ENCODE measurements at regions not wholly inside any gene's neighbourhood (a gene's known extent, or its start where the extent isn't known, plus 50 kb on each side); places are given as distances from the start of the nearest gene placed in this dataset.
"Not testable (repeated sequence)": the region's sequence is repeated elsewhere in the genome, so short reads cannot be mapped to it uniquely, and the experiment has no call there.

DNA sequence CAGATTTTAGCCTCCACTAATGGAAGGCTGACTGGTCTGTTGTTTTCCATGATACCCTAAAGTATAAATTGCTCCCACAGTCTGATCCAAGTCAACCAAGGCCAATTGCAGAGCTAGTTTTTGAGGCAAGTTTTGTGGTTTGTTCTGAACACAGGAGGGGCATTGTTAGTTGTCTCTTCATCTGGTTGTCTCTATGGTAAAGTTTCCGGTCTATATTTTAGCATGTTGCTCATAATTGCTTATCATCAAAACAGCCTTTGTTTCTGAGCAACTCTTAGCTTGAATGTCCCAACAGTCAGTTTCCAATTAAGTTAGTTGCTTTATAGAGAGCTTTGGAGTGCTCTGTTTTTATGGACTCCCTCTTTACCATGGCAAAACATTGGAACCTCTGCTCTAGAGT lies 217.6 kb upstream of the CARD18 start:
- no peaks in the 10 kb centered on the region for H3K9me3 ChIP-seq (ENCODE audit: insufficient read depth, low read length, severe bottlenecking)
- no peak for DNase-seq

GRCh38 chr11:105349867-105350266 lies 210.3 kb upstream of the CARD18 start:
- H3K27ac ChIP-seq (ENCODE audit: low read length); H3K79me2 ChIP-seq (ENCODE audit: insufficient read depth, low read length); ATAC-seq (ENCODE audit: insufficient read depth, low read depth); H3K36me3 ChIP-seq (ENCODE audit: insufficient read depth, low read length); H3K9ac ChIP-seq (ENCODE audit: low read depth, low read length); H3K4me1 ChIP-seq (ENCODE audit: insufficient read depth, low read length); H3K4me3 ChIP-seq (ENCODE audit: low read depth in 1 of 2, low read length in 2 of 2); H3K4me2 ChIP-seq (ENCODE audit: insufficient read depth, low read length); H3K27me3 ChIP-seq (ENCODE audit: insufficient read depth, low read length, poor library complexity); H2AFZ ChIP-seq (ENCODE audit: low read depth, low read length); H4K20me1 ChIP-seq (ENCODE audit: insufficient read depth, low read length); DNase-seq; H3K9me3 ChIP-seq (ENCODE audit: insufficient read depth, low read length, severe bottlenecking): not testable (repeated sequence)

More for the DNA sequence above, 217.6 kb upstream of the CARD18 start:
- Histone ChIP-seq H3K27me3 (ENCODE audit: insufficient read depth, low read length, poor library complexity) (no peaks in the 10 kb centered on the region), H3K79me2 (ENCODE audit: insufficient read depth, low read length) (no peaks in the 10 kb centered on the region), H3K27ac (ENCODE audit: low read length) (no peak overlapping the region), H3K4me2 (ENCODE audit: insufficient read depth, low read length) (no peak overlapping the region), H3K36me3 (ENCODE audit: insufficient read depth, low read length) (no peaks in the 10 kb centered on the region), H3K4me1 (ENCODE audit: insufficient read depth, low read length) (no peaks in the 10 kb centered on the region), H3K4me3 (ENCODE audit: low read depth in 1 of 2, low read length in 2 of 2) (no peak overlapping the region), H4K20me1 (ENCODE audit: insufficient read depth, low read length) (no peaks in the 10 kb centered on the region), H2AFZ (ENCODE audit: low read depth, low read length) (no peak overlapping the region), H3K9ac (ENCODE audit: low read depth, low read length) (no peak overlapping the region)
- ATAC-seq (ENCODE audit: insufficient read depth, low read depth) = no peak
- TF ChIP-seq CTCF (IDR thresholded peaks at IDR 0.05; ENCODE audit: borderline replicate concordance, extremely low read depth, low read length, poor library complexity, severe bottlenecking) (no peak), EZH2 (IDR thresholded peaks at IDR 0.05; ENCODE audit: borderline replicate concordance, low read depth, low read length, severe bottlenecking) (no peak)

DNA sequence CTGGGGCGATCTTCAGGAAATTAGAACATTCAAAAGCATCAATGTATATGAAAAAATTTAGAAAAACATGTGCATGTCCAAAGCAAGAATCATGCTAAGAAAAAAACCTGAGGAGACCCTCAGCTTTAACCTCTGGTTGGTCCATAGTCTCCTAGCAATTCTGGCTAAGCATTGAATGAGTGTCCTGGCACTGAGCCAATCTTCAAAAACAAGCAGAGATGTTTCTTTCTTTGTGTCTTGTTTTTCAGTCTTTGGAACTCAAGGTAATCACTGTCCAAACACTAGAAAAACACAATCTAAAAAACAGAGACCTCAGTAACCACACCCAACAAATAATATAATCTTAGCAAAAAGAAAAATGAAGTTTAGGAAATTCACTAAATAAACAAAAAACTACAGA lies 205.4 kb upstream of the CARD18 start:
- no peak overlapping the region for H3K9ac ChIP-seq (ENCODE audit: low read depth, low read length)
- H3K4me2 ChIP-seq (ENCODE audit: insufficient read depth, low read length) = no peak overlapping the region
- TF ChIP-seq EZH2 (IDR thresholded peaks at IDR 0.05; ENCODE audit: borderline replicate concordance, low read depth, low read length, severe bottlenecking) (no peak), CTCF (IDR thresholded peaks at IDR 0.05; ENCODE audit: borderline replicate concordance, extremely low read depth, low read length, poor library complexity, severe bottlenecking) (no peak)
- H3K27me3 ChIP-seq (ENCODE audit: insufficient read depth, low read length, poor library complexity) = no peaks in the 10 kb centered on the region
- no peak overlapping the region for H3K4me3 ChIP-seq (ENCODE audit: low read depth in 1 of 2, low read length in 2 of 2)
- no peaks in the 10 kb centered on the region for H4K20me1 ChIP-seq (ENCODE audit: insufficient read depth, low read length)
- H3K27ac ChIP-seq (ENCODE audit: low read length) = no peak overlapping the region
- DNase-seq (no peak), ATAC-seq (ENCODE audit: insufficient read depth, low read depth) (no peak)
- H3K36me3 ChIP-seq (ENCODE audit: insufficient read depth, low read length) = no peaks in the 10 kb centered on the region
- H3K4me1 ChIP-seq (ENCODE audit: insufficient read depth, low read length) = no peaks in the 10 kb centered on the region
- no peaks in the 10 kb centered on the region for H3K9me3 ChIP-seq (ENCODE audit: insufficient read depth, low read length, severe bottlenecking)
- H2AFZ ChIP-seq (ENCODE audit: low read depth, low read length) = no peak overlapping the region
- no peaks in the 10 kb centered on the region for H3K79me2 ChIP-seq (ENCODE audit: insufficient read depth, low read length)

- Histone ChIP-seq H3K27ac (ENCODE audit: low read length) (no peak overlapping the region), H3K36me3 (ENCODE audit: insufficient read depth, low read length) (no peaks in the 10 kb centered on the region), H3K9me3 (ENCODE audit: insufficient read depth, low read length, severe bottlenecking) (no peaks in the 10 kb centered on the region), H3K4me1 (ENCODE audit: insufficient read depth, low read length) (no peaks in the 10 kb centered on the region), H3K4me3 (ENCODE audit: low read depth in 1 of 2, low read length in 2 of 2) (no peak overlapping the region), H3K79me2 (ENCODE audit: insufficient read depth, low read length) (no peaks in the 10 kb centered on the region), H3K4me2 (ENCODE audit: insufficient read depth, low read length) (no peak overlapping the region), H2AFZ (ENCODE audit: low read depth, low read length) (no peak overlapping the region), H3K9ac (ENCODE audit: low read depth, low read length) (no peak overlapping the region), H3K27me3 (ENCODE audit: insufficient read depth, low read length, poor library complexity) (no peaks in the 10 kb centered on the region), H4K20me1 (ENCODE audit: insufficient read depth, low read length) (no peaks in the 10 kb centered on the region)
- DNase-seq = no peak
- TF ChIP-seq CTCF (IDR thresholded peaks at IDR 0.05; ENCODE audit: borderline replicate concordance, extremely low read depth, low read length, poor library complexity, severe bottlenecking) = no peak
- no peak for TF ChIP-seq EZH2 (IDR thresholded peaks at IDR 0.05; ENCODE audit: borderline replicate concordance, low read depth, low read length, severe bottlenecking)
- no peak for ATAC-seq (ENCODE audit: insufficient read depth, low read depth)
These were observed 194.6 kb upstream of the CARD18 start for GRCh38 chr11:105334025-105334714.

Data from DND-41 (cell line).